ENCODE measurements at regions not wholly inside any gene's neighbourhood (a gene's known extent, or its start where the extent isn't known, plus 50 kb on each side); places are given as distances from the start of the nearest gene placed in this dataset.

DNA sequence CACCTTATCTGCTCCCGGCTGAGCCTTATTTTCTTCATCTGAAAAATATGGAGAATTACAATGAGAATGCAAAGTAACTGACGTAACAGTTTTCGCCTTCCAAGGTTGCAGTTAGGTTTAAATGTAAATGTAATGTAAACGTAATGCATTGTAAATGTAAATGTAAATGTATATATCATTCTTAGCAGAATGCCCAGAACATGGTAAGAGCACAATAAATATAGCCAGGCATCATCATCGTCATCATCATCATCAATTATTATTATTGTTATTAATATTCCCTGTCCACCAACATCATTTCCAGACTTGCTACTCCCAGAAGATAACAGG lies 770.0 kb downstream of the MED13L start:
- no peaks in the 10 kb centered on the region for H3F3A ChIP-seq (ENCODE audit: low read depth)
- H3K4me2 ChIP-seq (ENCODE audit: low read depth, low read length, poor library complexity, severe bottlenecking) = no peak overlapping the region
- TF ChIP-seq EZH2phosphoT487 (IDR thresholded peaks at IDR 0.05; ENCODE audit: borderline replicate concordance) = no peak
- TF ChIP-seq, protein P1, sequence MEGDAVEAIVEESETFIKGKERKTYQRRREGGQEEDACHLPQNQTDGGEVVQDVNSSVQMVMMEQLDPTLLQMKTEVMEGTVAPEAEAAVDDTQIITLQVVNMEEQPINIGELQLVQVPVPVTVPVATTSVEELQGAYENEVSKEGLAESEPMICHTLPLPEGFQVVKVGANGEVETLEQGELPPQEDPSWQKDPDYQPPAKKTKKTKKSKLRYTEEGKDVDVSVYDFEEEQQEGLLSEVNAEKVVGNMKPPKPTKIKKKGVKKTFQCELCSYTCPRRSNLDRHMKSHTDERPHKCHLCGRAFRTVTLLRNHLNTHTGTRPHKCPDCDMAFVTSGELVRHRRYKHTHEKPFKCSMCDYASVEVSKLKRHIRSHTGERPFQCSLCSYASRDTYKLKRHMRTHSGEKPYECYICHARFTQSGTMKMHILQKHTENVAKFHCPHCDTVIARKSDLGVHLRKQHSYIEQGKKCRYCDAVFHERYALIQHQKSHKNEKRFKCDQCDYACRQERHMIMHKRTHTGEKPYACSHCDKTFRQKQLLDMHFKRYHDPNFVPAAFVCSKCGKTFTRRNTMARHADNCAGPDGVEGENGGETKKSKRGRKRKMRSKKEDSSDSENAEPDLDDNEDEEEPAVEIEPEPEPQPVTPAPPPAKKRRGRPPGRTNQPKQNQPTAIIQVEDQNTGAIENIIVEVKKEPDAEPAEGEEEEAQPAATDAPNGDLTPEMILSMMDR (conservative IDR thresholded peaks at IDR 0.05; ENCODE audit: low read length) = no peak
- H4K20me1 ChIP-seq (ENCODE audit: insufficient read depth, low read length, poor library complexity, severe bottlenecking) = no peaks in the 10 kb centered on the region
- H3K4me1 ChIP-seq (ENCODE audit: insufficient read depth, low read length, poor library complexity, severe bottlenecking) = no peaks in the 10 kb centered on the region
- no peaks in the 10 kb centered on the region for H3K79me2 ChIP-seq (ENCODE audit: insufficient read depth, low read length)
- H3K36me3 ChIP-seq (ENCODE audit: insufficient read depth, low read length) = no peaks in the 10 kb centered on the region
- no peaks in the 10 kb centered on the region for H3K9me3 ChIP-seq (ENCODE audit: insufficient read depth, low read depth, low read length)
- H3K9ac ChIP-seq (ENCODE audit: low read depth, low read length, poor library complexity, severe bottlenecking) = no peak overlapping the region
- no peak overlapping the region for H3K4me3 ChIP-seq (ENCODE audit: low read length, poor library complexity, severe bottlenecking)
- H2AFZ ChIP-seq (ENCODE audit: low read length) = no peak overlapping the region
- H3K27me3 ChIP-seq (ENCODE audit: insufficient read depth, low read length, poor library complexity, severe bottlenecking) = no peaks in the 10 kb centered on the region
- H3K9me2 ChIP-seq (replicated peaks; ENCODE audit: low read depth, low read length) = no peaks in the 10 kb centered on the region

GRCh38 chr12:115506822-115507559 lies 770.5 kb downstream of the MED13L start:
- no peaks in the 10 kb centered on the region for H3K4me1 ChIP-seq (ENCODE audit: insufficient read depth, low read length, poor library complexity, severe bottlenecking)
- H3K79me2 ChIP-seq (ENCODE audit: insufficient read depth, low read length) = no peaks in the 10 kb centered on the region
- no peaks in the 10 kb centered on the region for H3K9me2 ChIP-seq (replicated peaks; ENCODE audit: low read depth, low read length)
- H2AFZ ChIP-seq (ENCODE audit: low read length) = no peak overlapping the region
- no peaks in the 10 kb centered on the region for H3K9me3 ChIP-seq (ENCODE audit: insufficient read depth, low read depth, low read length)
- no peaks in the 10 kb centered on the region for H3F3A ChIP-seq (ENCODE audit: low read depth)
- H3K4me2 ChIP-seq (ENCODE audit: low read depth, low read length, poor library complexity, severe bottlenecking) = no peak overlapping the region
- no peaks in the 10 kb centered on the region for H3K27me3 ChIP-seq (ENCODE audit: insufficient read depth, low read length, poor library complexity, severe bottlenecking)
- H3K4me3 ChIP-seq (ENCODE audit: low read length, poor library complexity, severe bottlenecking) = no peak overlapping the region
- H4K20me1 ChIP-seq (ENCODE audit: insufficient read depth, low read length, poor library complexity, severe bottlenecking) = no peaks in the 10 kb centered on the region
- no peaks in the 10 kb centered on the region for H3K36me3 ChIP-seq (ENCODE audit: insufficient read depth, low read length)
- TF ChIP-seq, protein P1 (conservative IDR thresholded peaks at IDR 0.05; ENCODE audit: low read length) = no peak
- TF ChIP-seq EZH2phosphoT487 (IDR thresholded peaks at IDR 0.05; ENCODE audit: borderline replicate concordance) = no peak
- no peak overlapping the region for H3K9ac ChIP-seq (ENCODE audit: low read depth, low read length, poor library complexity, severe bottlenecking)

GRCh38 chr12:115504306-115505290 lies 772.9 kb downstream of the MED13L start:
- Histone ChIP-seq H3F3A (ENCODE audit: low read depth) (no peaks in the 10 kb centered on the region), H2AFZ (ENCODE audit: low read length) (no peak overlapping the region), H3K36me3 (ENCODE audit: insufficient read depth, low read length) (no peaks in the 10 kb centered on the region), H3K27me3 (ENCODE audit: insufficient read depth, low read length, poor library complexity, severe bottlenecking) (no peaks in the 10 kb centered on the region), H3K9ac (ENCODE audit: low read depth, low read length, poor library complexity, severe bottlenecking) (no peak overlapping the region), H3K9me3 (ENCODE audit: insufficient read depth, low read depth, low read length) (no peaks in the 10 kb centered on the region), H3K79me2 (ENCODE audit: insufficient read depth, low read length) (no peaks in the 10 kb centered on the region), H3K4me3 (ENCODE audit: low read length, poor library complexity, severe bottlenecking) (no peak overlapping the region), H3K4me2 (ENCODE audit: low read depth, low read length, poor library complexity, severe bottlenecking) (no peak overlapping the region), H3K4me1 (ENCODE audit: insufficient read depth, low read length, poor library complexity, severe bottlenecking) (no peaks in the 10 kb centered on the region), H4K20me1 (ENCODE audit: insufficient read depth, low read length, poor library complexity, severe bottlenecking) (no peaks in the 10 kb centered on the region), H3K9me2 (replicated peaks; ENCODE audit: low read depth, low read length) (no peaks in the 10 kb centered on the region)
- TF ChIP-seq, protein P1 (conservative IDR thresholded peaks at IDR 0.05; ENCODE audit: low read length) = no peak
- no peak for TF ChIP-seq EZH2phosphoT487 (IDR thresholded peaks at IDR 0.05; ENCODE audit: borderline replicate concordance)

All from Loucy (cell line).